GM21526 (cell line): ENCODE measurements at regions not wholly inside any gene's neighbourhood (a gene's known extent, or its start where the extent isn't known, plus 50 kb on each side); places are given as distances from the start of the nearest gene placed in this dataset.
"Not testable (repeated sequence)": the region's sequence is repeated elsewhere in the genome, so short reads cannot be mapped to it uniquely, and the experiment has no call there.

Experiments
- ATAC-seq: cut with Tn5 transposase; IDR thresholded peaks from one replicate; pipeline ENCODE4 v1.9.1; 2021; ENCODE audit warnings: moderate library complexity; ENCODE audit not compliant: unreplicated experiment, low FRiP score

DNA sequence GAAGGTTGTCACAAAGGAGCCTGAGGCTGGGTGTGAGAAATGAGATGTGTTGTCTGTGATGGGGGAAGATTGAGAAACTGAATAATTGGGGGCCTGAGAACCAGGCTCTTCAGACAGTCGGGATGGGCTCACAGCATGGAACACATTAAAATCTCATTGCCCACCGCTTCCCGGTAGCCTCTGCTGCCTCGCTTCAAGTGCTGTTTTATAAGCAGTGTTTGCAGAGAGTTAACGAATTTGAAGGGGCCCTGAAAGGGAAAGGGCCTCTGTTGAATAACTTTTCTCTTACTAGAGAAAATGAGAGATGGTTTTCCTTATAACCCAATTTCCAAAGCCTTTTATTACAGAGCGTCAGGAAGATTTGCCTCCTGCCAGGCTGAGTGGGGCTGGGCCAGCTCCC, 258.8 kb upstream of the ASIC2 start:
- no peak for ATAC-seq

GRCh38 chr17:33560165-33560564, 267.1 kb upstream of the ASIC2 start:
- no peak for ATAC-seq

- ATAC-seq, result no peak
Measured at GRCh38 chr17:33560871-33561270, 267.8 kb upstream of the ASIC2 start.

GRCh38 chr17:33561569-33562334, 268.7 kb upstream of the ASIC2 start:
- ATAC-seq, result no peak

DNA sequence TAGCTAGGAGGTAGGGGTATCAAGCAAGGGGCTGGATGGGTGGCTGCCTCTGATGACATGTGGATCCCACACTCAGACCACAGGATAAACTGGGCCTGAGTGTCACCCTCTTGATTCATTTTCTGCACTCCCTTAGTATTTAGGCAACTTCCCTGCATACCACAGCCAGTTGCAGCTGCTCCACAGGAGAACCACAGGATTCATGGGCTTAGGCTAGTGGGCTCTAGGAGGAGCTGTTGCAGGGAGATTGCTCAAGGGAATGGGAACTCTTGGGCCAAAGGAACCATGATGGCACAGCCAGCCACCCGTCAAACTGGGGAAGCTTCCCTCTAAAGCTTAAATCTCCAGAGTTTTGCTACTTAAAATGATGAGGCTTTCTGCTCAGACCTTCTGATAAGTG, 269.7 kb upstream of the ASIC2 start:
- no peak for ATAC-seq

DNA sequence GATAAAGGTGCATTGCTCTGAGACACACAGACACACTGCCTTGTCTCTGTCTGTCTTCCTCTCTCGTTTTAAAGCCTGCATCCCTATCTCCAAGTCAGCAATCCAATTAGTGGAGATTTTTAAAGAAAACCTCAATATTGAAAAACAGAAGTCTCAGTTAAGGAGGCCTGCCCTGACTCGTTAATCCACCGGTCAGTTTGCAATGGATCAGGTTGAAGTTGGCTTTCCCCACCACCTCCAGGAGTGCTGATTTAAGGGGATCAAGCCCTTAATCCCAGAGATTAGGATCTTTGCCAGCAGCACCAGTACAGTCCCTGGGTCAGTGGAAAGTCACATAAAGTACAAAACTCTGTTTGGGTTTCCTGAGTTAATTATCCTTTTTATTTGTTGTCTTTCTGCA, 271.1 kb upstream of the ASIC2 start:
- no peak for ATAC-seq

GRCh38 chr17:33567223-33567622, 274.1 kb upstream of the ASIC2 start:
- no peak for ATAC-seq

DNA sequence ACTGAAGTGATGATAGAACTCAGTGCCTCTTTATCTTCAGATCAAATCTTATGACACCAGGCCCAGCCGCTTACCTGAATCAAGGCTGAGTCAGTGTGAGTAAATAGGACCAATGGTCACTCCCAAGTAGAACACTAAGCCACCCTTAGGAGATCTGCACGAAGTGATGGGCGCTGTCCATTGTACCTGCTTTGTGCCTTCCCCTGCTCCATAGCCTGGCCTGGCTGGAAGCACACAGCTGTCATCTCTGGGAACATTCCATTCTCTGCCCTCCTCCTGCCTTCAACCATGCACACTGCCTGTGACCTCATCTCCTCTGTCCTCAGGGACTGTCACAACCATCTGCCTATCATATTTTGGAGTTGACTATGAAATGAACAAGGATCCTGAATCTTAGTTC, 279.5 kb upstream of the ASIC2 start:
- no peak for ATAC-seq

- no peak for ATAC-seq
Measured at GRCh38 chr17:33574942-33575445, 281.9 kb upstream of the ASIC2 start.

GRCh38 chr17:33579740-33580139, 286.6 kb upstream of the ASIC2 start:
- ATAC-seq, result not testable (repeated sequence)

DNA sequence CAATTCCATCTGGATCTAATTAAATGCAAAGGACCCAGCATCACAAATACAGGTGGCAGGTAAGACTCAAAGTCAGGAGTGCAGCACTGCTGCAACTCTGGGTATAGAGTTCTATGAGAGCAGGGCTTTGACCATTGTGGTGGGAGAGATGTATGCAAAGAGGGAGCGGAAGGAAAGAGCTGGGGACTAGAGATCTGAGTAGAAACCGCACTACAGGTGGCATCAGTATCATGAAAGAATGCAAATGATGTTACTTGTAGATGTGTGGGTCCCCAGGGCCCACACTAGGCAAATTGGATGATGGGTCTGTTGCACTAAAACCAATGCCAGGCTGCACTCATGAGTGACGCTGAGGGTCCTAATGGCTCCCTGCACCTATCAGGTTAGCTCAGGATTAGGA, 287.1 kb upstream of the ASIC2 start:
- no peak for ATAC-seq

DNA sequence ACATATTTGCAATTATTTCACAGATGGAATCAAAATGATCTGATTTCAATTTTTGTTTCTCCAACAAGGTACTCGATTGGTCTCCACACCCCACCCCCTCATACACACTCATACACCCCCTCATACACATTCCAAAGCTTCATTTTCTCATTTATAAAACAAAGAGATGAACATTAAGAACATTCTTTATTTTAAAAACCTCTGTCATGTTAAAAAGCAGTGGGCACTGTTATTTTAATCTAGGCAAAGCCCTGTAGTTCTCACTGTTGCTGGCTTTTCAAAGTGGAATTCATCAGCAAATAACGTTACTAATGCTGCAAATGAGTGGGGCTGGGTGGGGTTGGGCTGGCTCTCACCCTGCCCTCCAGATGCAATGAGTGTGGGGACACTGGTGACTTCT, 289.6 kb upstream of the ASIC2 start:
- ATAC-seq, result no peak

DNA sequence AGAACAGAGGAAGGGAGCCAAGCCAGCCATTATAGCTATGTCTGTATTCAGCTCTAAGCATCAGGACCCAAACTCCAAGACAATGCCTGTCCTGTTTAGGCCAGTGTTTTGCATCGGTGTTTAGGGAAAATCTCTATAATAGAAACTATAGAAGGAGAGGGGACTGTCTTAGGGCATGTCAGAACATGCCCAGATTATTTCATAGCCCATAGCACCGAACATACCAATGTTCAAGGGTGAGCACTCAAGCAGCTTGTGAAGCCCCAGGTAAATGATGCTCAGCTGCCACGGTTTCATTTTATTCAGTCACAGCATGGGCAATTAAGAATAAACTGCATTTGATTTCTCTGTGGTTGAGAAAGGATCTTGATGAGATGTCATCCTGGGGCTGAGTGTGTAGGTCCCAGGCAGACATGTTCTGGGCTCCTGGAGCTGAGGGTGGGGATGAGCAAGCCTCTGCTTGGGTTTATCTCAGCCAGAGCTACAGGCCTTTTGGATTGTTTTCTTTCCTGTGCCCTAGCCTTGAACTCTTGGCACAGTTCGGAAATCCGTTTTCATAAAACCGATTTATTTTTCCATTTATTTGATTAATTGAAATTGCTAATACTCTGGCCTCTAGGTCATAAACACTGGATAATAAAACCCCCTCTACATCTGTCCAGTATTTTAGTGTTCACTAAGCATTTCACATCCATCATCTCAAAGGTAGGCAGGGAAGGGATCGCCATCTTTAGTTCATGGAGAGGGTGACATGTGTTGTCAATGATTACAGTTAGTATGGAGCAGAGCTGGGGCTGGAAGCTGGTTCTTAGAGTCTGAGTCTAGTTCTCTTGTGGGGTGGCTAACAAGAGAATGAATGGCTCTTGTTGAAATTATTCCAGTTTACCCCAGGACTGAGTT, 290.7 kb upstream of the ASIC2 start:
- ATAC-seq, result no peak

GRCh38 chr17:33593991-33594390, 300.9 kb upstream of the ASIC2 start:
- no peak for ATAC-seq

DNA sequence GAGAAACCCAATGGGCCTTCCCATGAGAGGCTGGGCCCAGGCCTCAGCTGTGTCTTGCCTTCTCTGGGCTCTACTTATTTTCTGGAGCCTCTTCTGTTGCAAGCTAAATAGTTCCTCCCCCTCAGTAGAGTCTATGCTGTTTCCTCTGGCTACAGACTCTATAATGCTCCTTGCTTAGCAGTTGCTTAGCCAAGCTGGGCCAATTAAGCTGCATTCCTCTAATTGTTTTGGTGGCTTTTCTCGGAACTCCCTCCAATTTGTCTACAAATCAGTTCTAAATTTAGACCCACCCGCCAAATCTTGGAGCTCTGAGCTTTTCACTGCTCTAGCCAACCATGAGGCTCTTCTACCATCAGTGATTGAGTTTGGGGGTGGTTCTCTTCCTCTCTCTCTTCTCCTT, 302.7 kb upstream of the ASIC2 start:
- ATAC-seq, result no peak

- no peak for ATAC-seq
Measured at GRCh38 chr17:33596899-33597298, 303.8 kb upstream of the ASIC2 start.

DNA sequence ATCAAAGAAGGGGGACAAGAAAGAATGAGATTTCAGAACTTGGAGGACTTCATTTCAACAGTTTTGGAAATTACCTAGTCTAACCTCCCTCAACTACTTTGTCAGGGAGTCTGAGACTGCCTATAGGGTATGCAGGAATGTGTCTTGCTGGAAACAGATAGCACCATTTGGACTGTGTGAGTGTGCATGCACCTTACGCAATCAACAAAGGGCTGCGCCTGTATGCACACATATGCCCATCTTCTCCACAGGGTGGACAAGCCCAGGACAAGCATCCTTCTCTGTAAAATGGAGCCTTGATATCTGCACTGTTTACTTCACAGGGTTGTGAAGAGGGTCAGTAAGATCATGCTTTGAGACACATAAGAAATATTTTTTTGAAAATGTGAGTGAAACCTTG, 305.7 kb upstream of the ASIC2 start:
- ATAC-seq, result no peak

- no peak for ATAC-seq
Measured at GRCh38 chr17:33602981-33603380, 309.9 kb upstream of the ASIC2 start.

- no peak for ATAC-seq
Measured at GRCh38 chr17:33603789-33604188, 310.7 kb upstream of the ASIC2 start.

DNA sequence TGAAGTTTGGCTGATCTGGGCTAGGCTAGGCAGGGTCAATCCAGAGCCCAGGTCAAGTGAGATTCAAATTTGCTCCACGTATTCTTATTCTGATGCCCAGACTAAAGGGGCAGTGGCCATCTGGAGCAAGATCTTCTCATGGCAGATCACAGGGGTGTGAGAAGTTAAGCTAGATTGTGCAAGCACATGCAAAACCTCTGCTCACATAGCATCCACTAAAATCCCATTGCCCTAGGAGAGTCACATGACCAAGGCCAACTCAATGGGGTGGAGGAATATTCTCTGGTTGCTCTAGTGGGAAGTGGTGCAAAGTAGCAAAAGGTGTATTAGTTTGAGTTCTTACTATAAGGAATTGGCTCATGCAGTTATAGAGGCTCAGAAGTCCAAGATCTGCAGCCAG, 318.4 kb upstream of the ASIC2 start:
- ATAC-seq, result no peak

GRCh38 chr17:33615861-33616260, 322.8 kb upstream of the ASIC2 start:
- ATAC-seq, result no peak

- no peak for ATAC-seq
Measured at GRCh38 chr17:33623841-33624240, 330.7 kb upstream of the ASIC2 start.
